ENCODE measurements at regions not wholly inside any gene's neighbourhood (a gene's known extent, or its start where the extent isn't known, plus 50 kb on each side); places are given as distances from the start of the nearest gene placed in this dataset.
"Not testable (repeated sequence)": the region's sequence is repeated elsewhere in the genome, so short reads cannot be mapped to it uniquely, and the experiment has no call there.

DNA sequence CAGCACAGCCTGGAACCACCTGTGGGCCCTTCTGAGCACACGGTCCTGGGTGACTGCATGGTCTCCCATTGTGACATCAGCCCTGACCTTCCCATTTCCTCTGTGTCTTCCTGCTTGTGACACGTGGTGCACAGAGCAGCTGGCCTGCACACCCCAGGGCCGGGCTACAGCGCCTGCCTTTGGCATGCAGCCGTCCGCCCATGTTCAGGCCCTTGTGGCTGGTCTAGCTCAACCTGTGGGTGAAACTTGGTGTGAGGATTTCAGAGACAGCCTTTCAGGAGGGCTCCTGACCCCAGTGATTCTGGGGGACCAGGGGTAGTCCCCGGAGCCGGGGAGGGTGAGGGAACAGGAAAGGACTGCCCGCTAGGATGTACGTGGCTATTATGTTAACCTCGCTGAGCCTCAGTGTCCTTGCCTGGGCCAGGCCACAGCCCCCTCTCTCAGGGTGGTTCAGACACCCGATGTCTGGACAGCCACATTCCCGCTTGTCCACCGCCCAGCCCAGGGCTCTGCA is 284.8 kb upstream of the HS6ST1 start:
- dilution Hi-C loops (cut with MboI; ENCODE audit: extremely low pct_ligation_motif_present, low sequenced_read_pairs), result no loop called here
- no peaks in the 10 kb centered on the region for H3K9me1 ChIP-seq (ENCODE audit: control insufficient read depth, extremely low read depth, insufficient read depth, low read length)
- FAIRE-seq (no peak), DNase-seq (ENCODE audit: low read depth, low spot score) (no peak)
- H3K4me1 ChIP-seq (ENCODE audit: control insufficient read depth, extremely low read depth, insufficient read depth, low read length), result no peaks in the 10 kb centered on the region
- H3K27me3 ChIP-seq (ENCODE audit: control insufficient read depth, extremely low read depth, insufficient read depth, low read length), result no peaks in the 10 kb centered on the region
- H3K27ac ChIP-seq (ENCODE audit: control insufficient read depth, insufficient read depth, low read length), result no peak overlapping the region
- no peaks in the 10 kb centered on the region for H3K79me2 ChIP-seq (ENCODE audit: control insufficient read depth, insufficient read depth, low read length)
- TF ChIP-seq CTCF (optimal IDR thresholded peaks at IDR 0.05 in 1 of 3, IDR thresholded peaks at IDR 0.05 in 1 of 3, conservative IDR thresholded peaks at IDR 0.05 in 1 of 3; ENCODE audit: extremely low read depth in 1 of 3, insufficient read depth in 2 of 3, low read length in 3 of 3), result no peak
- no peak for TF ChIP-seq EZH2 (IDR thresholded peaks at IDR 0.05; ENCODE audit: low read length)
- no peaks in the 10 kb centered on the region for H3K9me3 ChIP-seq (ENCODE audit: control insufficient read depth, low read depth, low read length)
- no peak overlapping the region for H2AFZ ChIP-seq (ENCODE audit: control insufficient read depth, low read length)
- H3K36me3 ChIP-seq (ENCODE audit: control insufficient read depth in 2 of 2, extremely low read depth in 1 of 2, insufficient read depth in 2 of 2, low read length in 2 of 2), result no peaks in the 10 kb centered on the region
- no peak overlapping the region for H3K9ac ChIP-seq (ENCODE audit: control insufficient read depth, extremely low read depth, insufficient read depth, low read length)
- no peaks in the 10 kb centered on the region for H4K20me1 ChIP-seq (ENCODE audit: control insufficient read depth, extremely low read depth, insufficient read depth, low read length)
- no peak overlapping the region for H3K4me2 ChIP-seq (ENCODE audit: control insufficient read depth, extremely low read depth, insufficient read depth, low read depth, low read length)
- H3K4me3 ChIP-seq (ENCODE audit: control insufficient read depth in 2 of 3, extremely low read depth in 1 of 3, insufficient read depth in 2 of 3, low read depth in 1 of 3, low read length in 3 of 3), result no peak overlapping the region

DNA sequence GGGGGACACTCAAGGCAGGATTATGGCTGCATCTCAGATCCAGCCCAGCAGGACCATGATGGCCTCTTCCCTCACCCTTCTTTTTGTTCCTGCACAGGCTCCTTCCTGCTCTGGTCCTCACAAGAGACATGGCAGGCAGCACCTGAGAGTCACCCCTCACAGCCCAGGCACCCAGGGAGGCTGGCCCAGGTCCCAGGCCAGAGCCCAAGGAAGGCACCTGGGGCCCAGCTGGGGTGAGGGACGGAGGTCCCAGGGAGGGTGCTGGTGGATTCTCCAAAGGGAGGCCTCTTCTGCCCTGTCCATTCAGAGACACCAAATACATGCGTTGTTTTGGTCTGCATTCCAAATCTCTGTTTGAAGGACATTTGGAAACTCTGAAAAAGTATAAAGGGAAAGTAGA is 285.4 kb upstream of the HS6ST1 start:
- Histone ChIP-seq H3K79me2 (ENCODE audit: control insufficient read depth, insufficient read depth, low read length) (no peaks in the 10 kb centered on the region), H2AFZ (ENCODE audit: control insufficient read depth, low read length) (no peak overlapping the region), H3K9ac (ENCODE audit: control insufficient read depth, extremely low read depth, insufficient read depth, low read length) (no peak overlapping the region), H3K4me3 (ENCODE audit: control insufficient read depth in 2 of 3, extremely low read depth in 1 of 3, insufficient read depth in 2 of 3, low read depth in 1 of 3, low read length in 3 of 3) (no peak overlapping the region), H3K9me3 (ENCODE audit: control insufficient read depth, low read depth, low read length) (no peaks in the 10 kb centered on the region), H3K36me3 (ENCODE audit: control insufficient read depth in 2 of 2, extremely low read depth in 1 of 2, insufficient read depth in 2 of 2, low read length in 2 of 2) (no peaks in the 10 kb centered on the region), H4K20me1 (ENCODE audit: control insufficient read depth, extremely low read depth, insufficient read depth, low read length) (no peaks in the 10 kb centered on the region), H3K9me1 (ENCODE audit: control insufficient read depth, extremely low read depth, insufficient read depth, low read length) (no peaks in the 10 kb centered on the region), H3K4me2 (ENCODE audit: control insufficient read depth, extremely low read depth, insufficient read depth, low read depth, low read length) (no peak overlapping the region), H3K27me3 (ENCODE audit: control insufficient read depth, extremely low read depth, insufficient read depth, low read length) (no peaks in the 10 kb centered on the region), H3K27ac (ENCODE audit: control insufficient read depth, insufficient read depth, low read length) (no peak overlapping the region), H3K4me1 (ENCODE audit: control insufficient read depth, extremely low read depth, insufficient read depth, low read length) (no peaks in the 10 kb centered on the region)
- DNase-seq (ENCODE audit: low read depth, low spot score) (no peak), FAIRE-seq (no peak)
- TF ChIP-seq EZH2 (IDR thresholded peaks at IDR 0.05; ENCODE audit: low read length), result no peak
- no peak for TF ChIP-seq CTCF (optimal IDR thresholded peaks at IDR 0.05 in 1 of 3, IDR thresholded peaks at IDR 0.05 in 1 of 3, conservative IDR thresholded peaks at IDR 0.05 in 1 of 3; ENCODE audit: extremely low read depth in 1 of 3, insufficient read depth in 2 of 3, low read length in 3 of 3)
- dilution Hi-C loops (cut with MboI; ENCODE audit: extremely low pct_ligation_motif_present, low sequenced_read_pairs), result no loop called here

DNA sequence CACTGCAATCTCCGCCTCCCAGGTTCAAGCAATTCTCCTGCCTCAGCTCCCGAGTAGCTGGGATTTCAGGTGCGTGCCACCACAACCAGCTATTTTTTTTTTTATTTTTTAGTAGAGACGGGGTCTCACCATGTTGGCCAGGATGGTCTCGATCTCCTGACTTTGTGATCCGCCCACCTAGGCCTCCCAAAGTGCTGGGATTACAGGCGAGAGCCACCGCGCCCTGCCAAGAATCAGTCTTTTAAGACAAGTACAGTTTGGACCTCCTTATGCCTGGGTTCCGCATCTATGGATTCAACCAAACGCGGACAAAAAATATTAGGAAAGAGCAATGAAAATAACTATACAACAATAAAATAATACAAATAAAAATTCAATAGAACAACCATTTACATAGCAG is 285.9 kb upstream of the HS6ST1 start:
- H3K36me3 ChIP-seq (ENCODE audit: control insufficient read depth in 2 of 2, extremely low read depth in 1 of 2, insufficient read depth in 2 of 2, low read length in 2 of 2); H3K4me2 ChIP-seq (ENCODE audit: control insufficient read depth, extremely low read depth, insufficient read depth, low read depth, low read length); DNase-seq (ENCODE audit: low read depth, low spot score); FAIRE-seq; H3K79me2 ChIP-seq (ENCODE audit: control insufficient read depth, insufficient read depth, low read length); H4K20me1 ChIP-seq (ENCODE audit: control insufficient read depth, extremely low read depth, insufficient read depth, low read length); H3K9ac ChIP-seq (ENCODE audit: control insufficient read depth, extremely low read depth, insufficient read depth, low read length); H2AFZ ChIP-seq (ENCODE audit: control insufficient read depth, low read length); H3K4me1 ChIP-seq (ENCODE audit: control insufficient read depth, extremely low read depth, insufficient read depth, low read length); H3K27ac ChIP-seq (ENCODE audit: control insufficient read depth, insufficient read depth, low read length); H3K4me3 ChIP-seq (ENCODE audit: control insufficient read depth in 2 of 3, extremely low read depth in 1 of 3, insufficient read depth in 2 of 3, low read depth in 1 of 3, low read length in 3 of 3); H3K9me3 ChIP-seq (ENCODE audit: control insufficient read depth, low read depth, low read length); dilution Hi-C loops (cut with MboI; ENCODE audit: extremely low pct_ligation_motif_present, low sequenced_read_pairs); H3K9me1 ChIP-seq (ENCODE audit: control insufficient read depth, extremely low read depth, insufficient read depth, low read length); H3K27me3 ChIP-seq (ENCODE audit: control insufficient read depth, extremely low read depth, insufficient read depth, low read length): not testable (repeated sequence)
